AG08395 (cell line): ENCODE measurements at regions not wholly inside any gene's neighbourhood (a gene's known extent, or its start where the extent isn't known, plus 50 kb on each side); places are given as distances from the start of the nearest gene placed in this dataset.
"Not testable (repeated sequence)": the region's sequence is repeated elsewhere in the genome, so short reads cannot be mapped to it uniquely, and the experiment has no call there.

ENCODE experiments used
- DNase-seq: peaks from one replicate; pipeline ENCODE4 v3.0.0; 2012; ENCODE audit warnings: mixed read lengths, low spot score

GRCh38 chr17:43345515-43345914 is 53.3 kb upstream of the ARL4D start:
- DNase-seq: not testable (repeated sequence)

- no peak for DNase-seq
Observed at GRCh38 chr17:43344685-43345084, 54.1 kb upstream of the ARL4D start.

GRCh38 chr17:43342589-43342890 is 56.3 kb upstream of the ARL4D start:
- no peak for DNase-seq

- DNase-seq: peak; percentile 66
Observed at GRCh38 chr17:43341715-43342588, 56.8 kb upstream of the ARL4D start.

- peak; percentile 7 for DNase-seq
Observed at GRCh38 chr17:43338886-43339516, 59.8 kb upstream of the ARL4D start.

GRCh38 chr17:43337684-43338428 is 60.9 kb upstream of the ARL4D start:
- no peak for DNase-seq

GRCh38 chr17:43334738-43335402 is 63.9 kb upstream of the ARL4D start:
- no peak for DNase-seq

GRCh38 chr17:43333433-43333943 is 65.3 kb upstream of the ARL4D start:
- DNase-seq: no peak

GRCh38 chr17:43332230-43332629 is 66.6 kb upstream of the ARL4D start:
- no peak for DNase-seq

- DNase-seq: no peak
Observed at GRCh38 chr17:43330876-43331639, 67.7 kb upstream of the ARL4D start.

- DNase-seq: no peak
Observed at GRCh38 chr17:43329183-43329582, 69.6 kb upstream of the ARL4D start.

- DNase-seq: no peak
Observed at GRCh38 chr17:43328650-43329049, 70.1 kb upstream of the ARL4D start.

- no peak for DNase-seq
Observed at GRCh38 chr17:43327834-43328420, 70.9 kb upstream of the ARL4D start.

- peak; percentile 9 for DNase-seq
Observed at GRCh38 chr17:43327421-43327820, 71.4 kb upstream of the ARL4D start.

GRCh38 chr17:43326490-43327275 is 72.1 kb upstream of the ARL4D start:
- DNase-seq: no peak

GRCh38 chr17:43324205-43324893 is 74.4 kb upstream of the ARL4D start:
- DNase-seq: no peak

GRCh38 chr17:43319293-43320124 is 79.3 kb upstream of the ARL4D start:
- DNase-seq: no peak

GRCh38 chr17:43316522-43317142 is 82.2 kb upstream of the ARL4D start:
- no peak for DNase-seq
